GM12875 (cell line): ENCODE measurements at regions not wholly inside any gene's neighbourhood (a gene's known extent, or its start where the extent isn't known, plus 50 kb on each side); places are given as distances from the start of the nearest gene placed in this dataset.

ENCODE experiments used
- H3K4me3 ChIP-seq: one replicate; pipeline ENCODE4 v1.5.1; 2011; ENCODE audit warnings: low read depth, low read length, control low read depth
- CTCF ChIP-seq: IDR thresholded peaks from 2 replicates; pipeline ENCODE4 v1.5.1; 2011; ENCODE audit warnings: low read depth, mild to moderate bottlenecking, control low read depth, inconsistent platforms, low read length, moderate library complexity, borderline replicate concordance; ENCODE audit not compliant: insufficient read depth

DNA sequence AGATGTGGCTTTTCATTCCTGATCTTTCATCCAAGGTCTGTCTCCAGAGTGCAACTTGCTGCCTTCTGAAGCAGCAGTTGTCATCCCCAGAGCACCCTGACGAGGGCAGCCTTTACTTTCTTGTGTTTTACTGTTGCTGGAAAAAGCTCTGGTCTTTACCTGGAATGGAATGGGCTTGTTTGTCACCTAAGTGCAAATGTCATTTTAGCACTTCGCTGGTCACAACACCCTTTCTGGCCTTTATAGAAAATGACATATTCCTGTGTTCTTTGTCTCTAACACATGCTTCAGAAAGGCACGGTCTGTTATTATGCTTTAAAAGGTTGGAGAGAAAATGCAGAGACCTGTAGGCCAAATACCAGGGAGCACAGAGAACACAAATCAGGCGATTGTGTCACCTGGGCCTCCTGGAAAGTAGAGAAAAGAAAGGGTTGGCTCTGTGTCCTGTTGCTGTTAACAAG lies 332.7 kb upstream of the IGFBP7 start:
- H3K4me3 ChIP-seq, result no peak overlapping the region
- peak; percentile 70 for TF ChIP-seq CTCF

DNA sequence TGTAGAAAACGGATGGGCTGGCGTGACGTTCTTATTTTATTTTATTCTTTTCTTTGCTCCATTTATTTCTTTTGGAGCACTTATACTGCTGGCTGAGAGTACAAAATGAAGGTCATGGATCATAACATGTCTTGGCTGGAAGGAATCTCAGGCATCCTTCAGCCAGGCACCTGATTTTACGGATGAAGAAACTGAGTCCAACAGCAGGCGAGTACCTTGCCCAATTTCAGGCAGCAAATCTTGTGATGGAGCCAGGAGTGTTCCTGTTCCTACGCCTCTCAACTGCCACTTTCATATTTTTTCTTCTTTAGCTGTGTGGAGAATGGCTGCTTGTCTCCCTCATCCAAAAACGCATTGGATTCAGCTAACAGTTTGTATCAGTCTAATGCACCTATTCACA lies 332.1 kb upstream of the IGFBP7 start:
- no peak overlapping the region for H3K4me3 ChIP-seq
- no peak for TF ChIP-seq CTCF

DNA sequence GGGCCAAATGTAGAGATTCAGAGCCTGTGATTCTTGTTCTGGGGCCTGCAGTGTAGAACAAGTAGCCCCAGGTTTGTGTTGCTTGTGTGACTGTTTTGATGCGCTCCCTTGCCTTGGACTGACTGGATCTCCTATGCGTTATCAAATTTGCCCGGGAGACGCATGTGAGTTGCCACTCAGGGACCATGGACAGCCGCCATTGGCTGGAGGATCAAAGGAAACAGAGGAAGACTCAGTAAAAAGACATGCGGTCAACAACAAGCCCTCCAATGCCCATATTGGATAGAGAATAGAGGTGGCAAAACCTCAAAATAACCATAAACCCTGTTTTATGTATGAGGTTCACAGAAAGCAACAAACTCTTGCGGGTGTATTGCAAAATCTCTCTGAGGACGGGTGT lies 327.5 kb upstream of the IGFBP7 start:
- H3K4me3 ChIP-seq, result no peak overlapping the region
- TF ChIP-seq CTCF, result no peak

GRCh38 chr4:57435300-57435699 lies 325.1 kb upstream of the IGFBP7 start:
- TF ChIP-seq CTCF, result no peak
- no peak overlapping the region for H3K4me3 ChIP-seq

GRCh38 chr4:57430726-57431125 lies 320.5 kb upstream of the IGFBP7 start:
- H3K4me3 ChIP-seq, result no peak overlapping the region
- no peak for TF ChIP-seq CTCF

DNA sequence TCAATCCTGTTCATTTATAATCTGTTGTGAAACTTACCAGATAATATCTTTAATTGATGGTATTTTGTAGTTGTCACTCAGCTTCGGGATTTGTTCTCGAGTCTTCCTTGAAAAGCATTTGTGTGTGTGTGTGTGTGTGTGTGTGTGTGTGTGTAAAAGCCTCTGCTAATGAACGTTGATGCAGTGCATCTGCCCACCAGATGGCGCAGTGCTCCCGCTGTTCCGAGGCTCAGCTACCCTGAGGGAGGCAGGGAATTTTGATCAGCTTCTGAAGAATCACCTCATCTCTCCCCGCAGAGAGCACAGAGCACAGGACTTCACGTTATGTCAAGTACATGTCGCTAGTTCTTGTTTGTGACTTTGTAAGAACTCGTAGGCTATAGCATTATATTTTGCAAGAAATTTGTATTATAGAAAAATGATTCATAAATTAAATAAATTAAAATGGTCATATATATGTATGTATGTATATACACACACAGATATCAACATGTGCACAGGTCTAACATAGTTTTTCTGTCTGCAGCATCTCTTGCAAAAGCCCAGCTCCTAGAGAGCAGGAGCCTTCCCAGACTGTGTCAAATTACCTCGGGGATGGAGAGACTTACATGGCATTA lies 316.7 kb upstream of the IGFBP7 start:
- H3K4me3 ChIP-seq, result no peak overlapping the region
- peak; percentile 74 for TF ChIP-seq CTCF

- H3K4me3 ChIP-seq, result no peak overlapping the region
- no peak for TF ChIP-seq CTCF
These were observed 315.4 kb upstream of the IGFBP7 start for GRCh38 chr4:57425610-57426009.
